Tibial artery (tissue), 4 donors: ENCODE measurements at regions not wholly inside any gene's neighbourhood (a gene's known extent, or its start where the extent isn't known, plus 50 kb on each side); places are given as distances from the start of the nearest gene placed in this dataset.

ENCODE experiments used
- DNase-seq, 2 donors: peaks; one replicate each; pipeline ENCODE4 v3.0.0-alpha.2; 2019
- H3K27ac ChIP-seq, 2 donors: fragments of 200-600 bp; sonication (generic) in 1 of 2; 1 replicate in 1 of 2; 2 replicates in 1 of 2; pipeline ENCODE4 v1.5.1; 2018 to 2019; ENCODE audit warnings: mild to moderate bottlenecking in 1 of 2
- H3K27me3 ChIP-seq, 2 donors: fragments of 200-600 bp; sonication (generic) in 1 of 2; one replicate each; pipeline versions ENCODE4 v1.5.1 to v1.6.0; 2016 to 2019
- H3K36me3 ChIP-seq, 3 donors: fragments of 200-600 bp; sonication (generic) in 2 of 3; one replicate each; pipeline ENCODE4 v1.5.1; 2016 to 2019; ENCODE audit warnings: mild to moderate bottlenecking in 2 of 3
- H3K4me1 ChIP-seq, 4 donors: fragments of 200-600 bp; sonication (generic) in 2 of 4; 1 replicate in 3 of 4; 2 replicates in 1 of 4; pipeline ENCODE4 v1.5.1; 2016 to 2019
- H3K4me3 ChIP-seq, 2 donors: fragments of 200-600 bp; sonication (generic) in 1 of 2; 1 replicate in 1 of 2; 2 replicates in 1 of 2; pipeline ENCODE4 v1.5.1; 2018 to 2019; ENCODE audit warnings: mild to moderate bottlenecking in 2 of 2
- H3K9me3 ChIP-seq, 3 donors: fragments of 200-600 bp; sonication (generic) in 1 of 3; one replicate each; pipeline ENCODE4 v1.5.1; 2016 to 2019
- CTCF ChIP-seq, 2 experiments: fragments of 200-600 bp in 1 of 2; fragments of 450-650 bp in 1 of 2; IDR thresholded peaks; one replicate each; pipeline ENCODE4 v1.5.1; 2017 to 2019; ENCODE audit warnings: antibody characterized with exemption in 2 of 2, mild to moderate bottlenecking in 1 of 2, moderate library complexity in 1 of 2
- intact Hi-C: fragments of 100-400 bp; cut with DNase I; formaldehyde crosslinking; loops from one replicate; pipeline ENCODE4 v1.15.0; 2023; ENCODE audit warnings: low total_unique reads

GRCh38 chr2:7280790-7281189 lies 363.6 kb downstream of the RNF144A start:
- DNase-seq: no peak
- Histone ChIP-seq H3K9me3 (no peaks in the 10 kb centered on the region), H3K36me3 (no peaks in the 10 kb centered on the region), H3K27ac (no peak overlapping the region), H3K27me3 (peaks cover 0 to 7% of the 10 kb centered on the region in 2 donors), H3K4me3 (no peak overlapping the region), H3K4me1 (no peaks in the 10 kb centered on the region)
- intact Hi-C loops: no loop called here
- TF ChIP-seq CTCF (IDR thresholded peaks at IDR 0.05): no peak

- Histone ChIP-seq H3K4me1 (no peaks in the 10 kb centered on the region), H3K9me3 (no peaks in the 10 kb centered on the region), H3K36me3 (no peaks in the 10 kb centered on the region), H3K27me3 (peaks cover 0 to 7% of the 10 kb centered on the region in 2 donors), H3K4me3 (no peak overlapping the region), H3K27ac (no peak overlapping the region)
- no peak for DNase-seq
- intact Hi-C loops: no loop called here
- TF ChIP-seq CTCF (IDR thresholded peaks at IDR 0.05): no peak
Measured at GRCh38 chr2:7281231-7282201, 364.3 kb downstream of the RNF144A start.

- Histone ChIP-seq H3K4me1 (no peaks in the 10 kb centered on the region), H3K27me3 (peaks cover 0 to 7% of the 10 kb centered on the region in 2 donors), H3K36me3 (no peaks in the 10 kb centered on the region), H3K4me3 (no peak overlapping the region), H3K9me3 (no peaks in the 10 kb centered on the region), H3K27ac (no peak overlapping the region)
- intact Hi-C loops: no loop called here
- TF ChIP-seq CTCF (IDR thresholded peaks at IDR 0.05): no peak
- DNase-seq: no peak
Measured at GRCh38 chr2:7286120-7286519, 368.9 kb downstream of the RNF144A start.

- no peaks in the 10 kb centered on the region for H3K4me1 ChIP-seq
- peaks cover 0 to 5% of the 10 kb centered on the region in 2 donors for H3K27me3 ChIP-seq
- intact Hi-C loops: no loop called here
- no peak for TF ChIP-seq CTCF (IDR thresholded peaks at IDR 0.05)
- no peak overlapping the region for H3K27ac ChIP-seq
- no peak for DNase-seq
- no peaks in the 10 kb centered on the region for H3K36me3 ChIP-seq
- H3K9me3 ChIP-seq: no peaks in the 10 kb centered on the region
- no peak overlapping the region for H3K4me3 ChIP-seq
Measured at GRCh38 chr2:7288484-7288883, 371.3 kb downstream of the RNF144A start.

- H3K4me1 ChIP-seq: no peaks in the 10 kb centered on the region
- no peaks in the 10 kb centered on the region for H3K9me3 ChIP-seq
- no peak for DNase-seq
- intact Hi-C loops: no loop called here
- no peaks in the 10 kb centered on the region for H3K36me3 ChIP-seq
- H3K27me3 ChIP-seq: no peaks in the 10 kb centered on the region
- H3K4me3 ChIP-seq: no peak overlapping the region
- TF ChIP-seq CTCF (IDR thresholded peaks at IDR 0.05): no peak
- H3K27ac ChIP-seq: no peak overlapping the region
Measured at GRCh38 chr2:7289697-7290096, 372.5 kb downstream of the RNF144A start.
